ENCODE measurements at regions not wholly inside any gene's neighbourhood (a gene's known extent, or its start where the extent isn't known, plus 50 kb on each side); places are given as distances from the start of the nearest gene placed in this dataset.

GRCh38 chr10:124886610-124887009 lies 55.3 kb upstream of the ZRANB1 start:
- DNase-seq (ENCODE audit: insufficient read length, low spot score, missing footprints): no peak

GRCh38 chr10:124888262-124888661 lies 53.7 kb upstream of the ZRANB1 start:
- Histone ChIP-seq H3K4me2 (ENCODE audit: insufficient read depth, low read length) (no peak overlapping the region), H2AFZ (ENCODE audit: low read length) (no peak overlapping the region), H3K27me3 (ENCODE audit: insufficient read depth, low read length) (no peaks in the 10 kb centered on the region), H3K79me2 (ENCODE audit: insufficient read depth, low read length) (no peaks in the 10 kb centered on the region), H3K36me3 (ENCODE audit: insufficient read depth, low read length) (no peaks in the 10 kb centered on the region), H4K20me1 (ENCODE audit: insufficient read depth, low read length) (no peaks in the 10 kb centered on the region), H3K4me3 (ENCODE audit: insufficient read depth, low read length) (no peak overlapping the region), H3K9me3 (ENCODE audit: low read depth, low read length) (no peaks in the 10 kb centered on the region), H3K27ac (ENCODE audit: low read depth, low read length) (no peak overlapping the region), H3K4me1 (ENCODE audit: insufficient read depth, low read length) (no peaks in the 10 kb centered on the region)
- no peak for TF ChIP-seq CTCF (IDR thresholded peaks at IDR 0.05; ENCODE audit: extremely low read depth, low read depth, low read length)
- no peak for DNase-seq (ENCODE audit: insufficient read length, low spot score, missing footprints)

More at GRCh38 chr10:124886610-124887009, 55.3 kb upstream of the ZRANB1 start:
- H3K4me1 ChIP-seq (ENCODE audit: insufficient read depth, low read length): no peaks in the 10 kb centered on the region
- no peaks in the 10 kb centered on the region for H3K27me3 ChIP-seq (ENCODE audit: insufficient read depth, low read length)
- H3K79me2 ChIP-seq (ENCODE audit: insufficient read depth, low read length): no peaks in the 10 kb centered on the region
- no peak for TF ChIP-seq CTCF (IDR thresholded peaks at IDR 0.05; ENCODE audit: extremely low read depth, low read depth, low read length)
- H3K9me3 ChIP-seq (ENCODE audit: low read depth, low read length): no peaks in the 10 kb centered on the region
- H3K36me3 ChIP-seq (ENCODE audit: insufficient read depth, low read length): no peaks in the 10 kb centered on the region
- H3K4me2 ChIP-seq (ENCODE audit: insufficient read depth, low read length): no peak overlapping the region
- H2AFZ ChIP-seq (ENCODE audit: low read length): no peak overlapping the region
- no peak overlapping the region for H3K27ac ChIP-seq (ENCODE audit: low read depth, low read length)
- H4K20me1 ChIP-seq (ENCODE audit: insufficient read depth, low read length): no peaks in the 10 kb centered on the region
- no peak overlapping the region for H3K4me3 ChIP-seq (ENCODE audit: insufficient read depth, low read length)

- no peak overlapping the region for H3K27ac ChIP-seq (ENCODE audit: low read depth, low read length)
- no peak for DNase-seq (ENCODE audit: insufficient read length, low spot score, missing footprints)
- no peak for TF ChIP-seq CTCF (IDR thresholded peaks at IDR 0.05; ENCODE audit: extremely low read depth, low read depth, low read length)
- H2AFZ ChIP-seq (ENCODE audit: low read length): no peak overlapping the region
- H3K4me1 ChIP-seq (ENCODE audit: insufficient read depth, low read length): no peaks in the 10 kb centered on the region
- no peaks in the 10 kb centered on the region for H3K36me3 ChIP-seq (ENCODE audit: insufficient read depth, low read length)
- no peaks in the 10 kb centered on the region for H3K9me3 ChIP-seq (ENCODE audit: low read depth, low read length)
- no peaks in the 10 kb centered on the region for H3K79me2 ChIP-seq (ENCODE audit: insufficient read depth, low read length)
- no peak overlapping the region for H3K4me3 ChIP-seq (ENCODE audit: insufficient read depth, low read length)
- H3K27me3 ChIP-seq (ENCODE audit: insufficient read depth, low read length): no peaks in the 10 kb centered on the region
- H4K20me1 ChIP-seq (ENCODE audit: insufficient read depth, low read length): no peaks in the 10 kb centered on the region
- peak overlapping the region; percentile 36 for H3K4me2 ChIP-seq (ENCODE audit: insufficient read depth, low read length)
Measured at GRCh38 chr10:124892031-124892430, 49.9 kb upstream of the ZRANB1 start.

All from osteoblast (primary cell).